Right lobe of liver (tissue), 6 donors: ENCODE measurements at regions not wholly inside any gene's neighbourhood (a gene's known extent, or its start where the extent isn't known, plus 50 kb on each side); places are given as distances from the start of the nearest gene placed in this dataset.

Source experiments
- ATAC-seq, 4 donors: fragments of 200-7000 bp; cut with Tn5 transposase; one replicate each; pipeline ENCODE4 v1.9.1; 2020; ENCODE audit warnings: mild to moderate bottlenecking in 4 of 4, moderate library complexity in 4 of 4
- DNase-seq, 3 donors: peaks; one replicate each; pipeline ENCODE4 v3.0.0-alpha.2; 2020
- H3K27ac ChIP-seq, 3 donors: fragments of 200-600 bp; one replicate each; pipeline ENCODE4 v1.8.0; 2022
- H3K27me3 ChIP-seq, 2 donors: fragments of 200-600 bp; one replicate each; pipeline ENCODE4 v1.8.0; 2022
- H3K36me3 ChIP-seq, 4 donors: fragments of 200-600 bp; sonication (generic) in 1 of 4; one replicate each; pipeline versions ENCODE4 v1.5.1 to v1.8.0; 2017 to 2022; ENCODE audit warnings: control low read depth in 1 of 4
- H3K4me1 ChIP-seq, 4 donors: fragments of 200-600 bp; sonication (generic) in 1 of 4; one replicate each; pipeline versions ENCODE4 v1.5.1 to v1.8.0; 2017 to 2022; ENCODE audit warnings: control low read depth in 1 of 4
- H3K4me3 ChIP-seq, 3 donors: fragments of 200-600 bp; one replicate each; pipeline ENCODE4 v1.8.0; 2022
- H3K9me3 ChIP-seq, 4 donors: fragments of 200-600 bp; sonication (generic) in 1 of 4; one replicate each; pipeline versions ENCODE4 v1.5.1 to v1.8.0; 2017 to 2022; ENCODE audit warnings: control low read depth in 1 of 4
- CTCF ChIP-seq, 4 donors: fragments of 200-600 bp in 3 of 4; fragments of 450-650 bp in 1 of 4; IDR thresholded peaks; one replicate each; pipeline versions ENCODE4 v1.5.1 to v1.8.0; 2016 to 2022; ENCODE audit warnings: antibody characterized with exemption in 4 of 4, mild to moderate bottlenecking in 2 of 4
- POLR2A ChIP-seq: fragments of 450-650 bp; IDR thresholded peaks from one replicate; pipeline ENCODE4 v1.6.1; 2017; ENCODE audit warnings: antibody characterized with exemption, mild to moderate bottlenecking
- WGBS: methylation state at CpG from one replicate; pipeline ENCODE4 v1.1.6; 2018; ENCODE audit warnings: low coverage, low lambda C conversion rate; ENCODE audit not compliant: insufficient coverage; ENCODE audit errors: missing lambda C conversion rate; 5-methylcytosine and 5-hydroxymethylcytosine counted together
- intact Hi-C, 2 donors: fragments of 100-400 bp; cut with DNase I; formaldehyde crosslinking; loops; one replicate each; pipeline versions ENCODE4 v1.11.2 to v1.14.1; 2022
- donor health status: DM: no; HTN: yes; CAD: no.
- donor health status: DM: no; HTN: no; CAD: no.
- donor health status: DM: no; HTN: no; CAD: no.
- donor health status: DM: no; HTN: yes; CAD: no.
- donor health status: DM: no; HTN: yes; CAD: no.

DNA sequence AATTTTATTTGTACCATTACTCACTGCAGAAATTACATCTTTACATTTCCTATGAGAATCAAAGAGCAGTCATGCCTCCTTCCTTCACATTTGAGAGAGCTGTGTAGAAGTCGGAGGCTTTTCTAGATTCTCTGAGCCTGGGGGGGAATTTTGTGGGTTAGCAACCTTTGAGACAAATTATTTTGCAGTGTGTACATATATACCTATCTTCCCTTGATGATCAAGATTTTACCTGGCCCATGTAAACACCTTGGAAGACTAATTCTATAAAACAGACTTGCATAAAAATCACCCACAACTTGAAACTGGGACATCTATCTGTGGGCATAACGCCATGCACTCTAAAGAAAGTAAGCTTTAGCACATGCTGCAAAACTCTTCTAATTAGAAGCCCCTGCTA lies 491.5 kb upstream of the MDFIC2 start:
- H3K27me3 ChIP-seq = no peaks in the 10 kb centered on the region
- DNase-seq = no peak
- TF ChIP-seq POLR2A = no peak
- TF ChIP-seq CTCF (IDR thresholded peaks at IDR 0.05) = no peak
- intact Hi-C loops = no loop called here
- H3K4me1 ChIP-seq = no peaks in the 10 kb centered on the region
- H3K27ac ChIP-seq = no peak overlapping the region
- H3K9me3 ChIP-seq = no peaks in the 10 kb centered on the region
- WGBS = 59% methylated on average over 2 of the region's 2 CpGs
- no peak for ATAC-seq
- H3K4me3 ChIP-seq = no peak overlapping the region
- H3K36me3 ChIP-seq = no peaks in the 10 kb centered on the region

GRCh38 chr3:70803319-70803718 lies 490.9 kb upstream of the MDFIC2 start:
- intact Hi-C loops = no loop called here
- 43% methylated on average over 2 of the region's 2 CpGs for WGBS
- Histone ChIP-seq H3K9me3 (no peaks in the 10 kb centered on the region), H3K4me3 (no peak overlapping the region), H3K36me3 (no peaks in the 10 kb centered on the region), H3K27me3 (no peaks in the 10 kb centered on the region), H3K4me1 (no peaks in the 10 kb centered on the region), H3K27ac (no peak overlapping the region)
- TF ChIP-seq CTCF (IDR thresholded peaks at IDR 0.05) = no peak
- no peak for TF ChIP-seq POLR2A
- ATAC-seq (no peak), DNase-seq (no peak)

- 76% methylated on average over 2 of the region's 2 CpGs for WGBS
- Histone ChIP-seq H3K4me1 (no peaks in the 10 kb centered on the region), H3K36me3 (no peaks in the 10 kb centered on the region), H3K4me3 (no peak overlapping the region), H3K9me3 (no peaks in the 10 kb centered on the region), H3K27me3 (no peaks in the 10 kb centered on the region), H3K27ac (no peak overlapping the region)
- DNase-seq (no peak), ATAC-seq (no peak)
- intact Hi-C loops = no loop called here
- TF ChIP-seq POLR2A (no peak), CTCF (IDR thresholded peaks at IDR 0.05) (no peak)
These were observed 488.5 kb upstream of the MDFIC2 start for GRCh38 chr3:70800951-70801350.

DNA sequence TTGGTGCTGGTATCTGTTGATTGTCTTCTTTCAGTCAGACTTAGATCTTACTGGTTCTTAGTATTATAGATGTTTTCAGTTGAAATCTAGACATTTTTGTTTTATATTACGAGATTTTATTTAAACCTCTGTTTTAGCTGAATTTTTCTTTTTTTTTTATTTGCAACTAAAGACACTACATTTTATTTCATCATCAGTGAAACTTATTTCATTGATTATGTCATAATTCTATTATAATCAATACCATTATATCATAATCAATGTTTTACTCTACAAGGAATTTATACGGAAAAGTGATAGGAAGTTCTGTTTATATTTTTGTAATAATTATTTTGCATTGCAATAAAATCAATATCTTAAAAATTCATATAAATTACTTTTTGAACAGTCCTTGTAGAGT lies 477.4 kb upstream of the MDFIC2 start:
- DNase-seq (no peak), ATAC-seq (no peak)
- TF ChIP-seq CTCF (IDR thresholded peaks at IDR 0.05) = no peak
- TF ChIP-seq POLR2A = no peak
- Histone ChIP-seq H3K4me3 (no peak overlapping the region), H3K36me3 (no peaks in the 10 kb centered on the region), H3K27ac (no peak overlapping the region), H3K4me1 (no peaks in the 10 kb centered on the region), H3K27me3 (no peaks in the 10 kb centered on the region), H3K9me3 (no peaks in the 10 kb centered on the region)
- WGBS = 55% methylated on average over 2 of the region's 2 CpGs
- intact Hi-C loops = no loop called here

DNA sequence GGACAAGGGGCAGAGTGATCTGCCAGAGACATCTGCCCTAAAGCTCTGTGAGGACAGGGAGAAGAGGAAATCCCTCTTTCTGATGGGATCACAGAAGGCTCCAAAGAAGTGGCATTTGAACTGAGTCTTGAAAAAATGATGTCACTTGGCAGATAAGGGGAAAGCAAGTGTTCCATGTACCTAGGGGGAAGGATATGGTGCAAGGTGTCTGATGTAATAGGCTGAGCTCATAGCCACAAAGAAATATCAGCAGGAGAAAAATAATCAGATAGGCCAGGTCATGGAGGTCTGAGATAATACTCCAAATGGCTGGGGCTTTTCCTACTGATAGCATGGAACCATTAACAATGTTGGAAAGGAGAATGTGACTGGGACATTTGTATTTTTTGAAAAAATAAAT lies 468.4 kb upstream of the MDFIC2 start:
- no peaks in the 10 kb centered on the region for H3K27me3 ChIP-seq
- DNase-seq = no peak
- TF ChIP-seq CTCF (IDR thresholded peaks at IDR 0.05) (no peak), POLR2A (no peak)
- ATAC-seq = no peak
- no peaks in the 10 kb centered on the region for H3K4me1 ChIP-seq
- intact Hi-C loops = no loop called here
- no peaks in the 10 kb centered on the region for H3K36me3 ChIP-seq
- no peak overlapping the region for H3K27ac ChIP-seq
- H3K4me3 ChIP-seq = no peak overlapping the region
- no peaks in the 10 kb centered on the region for H3K9me3 ChIP-seq
